Activated naive CD8-positive, alpha-beta T cell treated with anti-CD3 and anti-CD28 coated beads, Interleukin-2, amount 50 U/mL, for 24 hours (primary cell): ENCODE measurements at regions not wholly inside any gene's neighbourhood (a gene's known extent, or its start where the extent isn't known, plus 50 kb on each side); places are given as distances from the start of the nearest gene placed in this dataset.
"Not testable (repeated sequence)": the region's sequence is repeated elsewhere in the genome, so short reads cannot be mapped to it uniquely, and the experiment has no call there.

ENCODE experiments used
- ATAC-seq: fragments of 150-1000 bp; cut with Tn5 transposase; one replicate; pipeline ENCODE4 v1.10.0; 2021
- DNase-seq: peaks from one replicate; pipeline ENCODE4 v3.0.0; 2021
- H3K27ac Mint-ChIP-seq: one replicate; pipeline ENCODE4 v1.8.0; 2021; ENCODE audit warnings: mild to moderate bottlenecking, mixed read lengths
- H3K27me3 Mint-ChIP-seq: one replicate; pipeline ENCODE4 v1.8.0; 2021; ENCODE audit warnings: mixed read lengths
- H3K36me3 Mint-ChIP-seq: one replicate; pipeline ENCODE4 v1.8.0; 2021; ENCODE audit warnings: low read depth, mixed read lengths
- H3K4me1 Mint-ChIP-seq: one replicate; pipeline ENCODE4 v1.8.0; 2021; ENCODE audit warnings: mixed read lengths
- H3K4me3 Mint-ChIP-seq: one replicate; pipeline ENCODE4 v1.8.0; 2021; ENCODE audit warnings: mild to moderate bottlenecking, moderate library complexity, mixed read lengths
- H3K9me3 Mint-ChIP-seq: one replicate; pipeline ENCODE4 v1.8.0; 2021; ENCODE audit warnings: mixed read lengths

DNA sequence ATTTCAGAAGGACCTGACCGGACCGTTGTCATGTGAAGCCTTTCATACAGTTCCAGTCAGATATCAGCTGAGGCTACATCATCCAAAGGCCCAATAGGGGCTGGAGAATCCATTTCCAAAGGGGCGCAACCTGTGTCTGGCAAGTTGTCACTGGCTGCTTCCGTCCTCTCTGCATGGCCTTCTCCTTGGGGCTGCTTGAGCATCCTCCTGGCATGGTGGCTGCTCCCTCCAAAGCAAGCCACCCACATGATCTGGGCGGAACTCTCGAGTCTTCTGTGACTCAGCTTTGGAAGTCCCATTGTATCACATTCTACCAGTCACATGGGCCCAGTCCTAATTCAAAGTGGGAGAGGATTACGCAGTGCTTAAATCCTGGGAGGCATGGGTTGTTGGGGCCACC is 207.0 kb upstream of the SHH start:
- Mint-ChIP-seq H3K27ac (no peak overlapping the region), H3K27me3 (peaks cover 2% of the 10 kb centered on the region), H3K4me1 (peaks cover 18% of the 10 kb centered on the region), H3K4me3 (no peak overlapping the region), H3K9me3 (no peaks in the 10 kb centered on the region), H3K36me3 (peaks cover 2% of the 10 kb centered on the region)
- DNase-seq (no peak), ATAC-seq (peak; percentile 12)

DNA sequence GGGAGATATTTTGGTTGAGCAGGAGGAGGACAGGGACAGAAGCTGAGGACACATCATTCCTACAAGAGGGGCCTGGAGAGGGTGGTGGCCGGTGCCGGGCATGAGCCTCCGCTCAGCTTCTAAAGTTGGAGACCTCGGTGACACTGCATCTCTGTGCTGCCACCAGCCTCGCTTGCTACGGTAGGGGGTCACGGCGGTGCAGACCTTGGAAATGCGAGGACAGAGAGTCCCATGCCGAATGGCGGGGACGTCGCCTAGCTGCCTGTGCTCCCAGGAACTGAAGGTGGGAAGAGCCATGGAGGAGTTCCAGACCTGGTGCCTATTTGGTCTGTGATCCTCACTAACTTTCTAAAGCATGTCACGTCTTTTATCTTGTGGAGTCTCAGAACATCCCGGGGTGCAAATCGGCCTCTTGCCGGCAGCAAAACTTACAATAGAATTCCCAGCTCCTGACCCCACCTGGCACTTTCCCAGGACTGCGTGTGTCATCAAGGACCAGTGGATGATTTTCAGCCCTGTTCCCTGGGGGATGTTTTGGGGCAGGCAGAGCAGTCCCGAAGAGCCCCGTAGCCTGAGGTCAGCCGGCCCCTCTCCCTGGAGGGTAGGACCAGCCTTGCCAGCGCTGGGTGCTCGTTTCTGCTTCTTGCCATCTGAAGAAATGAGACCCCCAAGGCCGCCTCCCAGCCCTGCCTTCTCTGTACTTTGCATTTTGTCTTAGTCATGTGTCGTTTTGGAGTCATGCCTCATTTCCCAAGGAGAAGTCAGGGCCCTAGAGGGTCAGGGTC is 205.8 kb upstream of the SHH start:
- no peak for ATAC-seq
- DNase-seq = no peak
- Mint-ChIP-seq H3K36me3 (peaks cover 2% of the 10 kb centered on the region), H3K4me3 (no peak overlapping the region), H3K27me3 (peaks cover 2% of the 10 kb centered on the region), H3K4me1 (peaks cover 19% of the 10 kb centered on the region), H3K27ac (no peak overlapping the region), H3K9me3 (peaks cover 6% of the 10 kb centered on the region)

DNA sequence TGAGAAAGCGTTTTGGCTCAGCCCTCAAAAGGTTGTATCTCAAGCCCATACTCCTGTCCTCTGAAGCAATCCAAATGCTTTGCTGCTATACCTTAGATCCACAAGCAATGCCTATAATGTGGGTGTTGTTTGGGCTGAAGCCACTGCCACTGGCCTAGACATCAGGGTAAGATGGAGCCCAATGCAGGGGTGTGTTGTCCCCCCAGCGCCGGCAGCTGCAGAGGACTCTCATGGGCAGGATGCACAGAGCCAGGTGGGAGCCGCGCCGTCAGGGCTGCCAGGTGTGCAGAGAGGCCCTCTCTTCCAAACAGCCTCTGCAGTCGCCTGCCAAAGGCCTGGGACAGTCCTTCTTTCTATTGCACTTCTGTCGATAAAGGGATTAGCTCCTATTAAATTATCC is 205.2 kb upstream of the SHH start:
- no peak overlapping the region for H3K27ac Mint-ChIP-seq
- peaks cover 19% of the 10 kb centered on the region for H3K4me1 Mint-ChIP-seq
- DNase-seq (no peak), ATAC-seq (no peak)
- peaks cover 2% of the 10 kb centered on the region for H3K27me3 Mint-ChIP-seq
- H3K9me3 Mint-ChIP-seq = peaks cover 6% of the 10 kb centered on the region
- peaks cover 2% of the 10 kb centered on the region for H3K36me3 Mint-ChIP-seq
- H3K4me3 Mint-ChIP-seq = no peak overlapping the region

DNA sequence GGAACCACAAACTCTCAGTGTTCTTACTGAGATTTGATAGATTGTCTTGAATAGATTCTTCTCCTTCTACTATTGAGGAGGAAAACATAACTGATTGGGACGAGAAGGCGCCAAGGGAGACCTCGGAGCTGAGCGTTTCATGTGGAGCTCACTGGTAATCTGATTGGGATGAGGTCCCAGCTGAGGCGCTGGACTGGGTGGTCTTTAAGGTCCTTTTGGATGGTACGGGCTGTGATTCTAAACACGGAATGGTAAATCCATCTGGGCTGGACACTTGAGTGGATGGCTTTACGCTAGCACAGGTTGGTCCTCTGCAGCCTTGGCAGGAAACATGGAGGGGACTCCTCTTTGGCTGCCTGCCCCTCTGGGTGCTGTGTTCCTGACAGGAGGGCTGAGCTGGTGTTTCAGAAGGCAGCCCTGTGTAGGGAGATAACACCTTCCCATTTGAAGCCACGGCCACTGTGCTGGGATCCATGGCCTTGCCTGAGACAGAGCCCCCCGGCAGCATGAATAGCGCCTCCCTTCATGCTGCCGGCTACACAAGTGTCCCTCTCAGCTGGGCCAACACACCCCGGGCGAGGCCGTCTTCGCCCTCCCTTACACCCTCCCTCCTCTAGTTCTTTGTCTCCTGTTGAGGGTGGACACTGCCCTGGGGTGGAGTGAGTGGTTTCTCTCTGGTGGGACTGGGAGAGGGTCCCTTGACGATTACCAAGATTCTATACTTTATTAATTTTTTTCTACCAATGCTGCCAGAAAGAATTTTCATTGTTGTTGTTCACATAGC is 203.2 kb upstream of the SHH start:
- Mint-ChIP-seq H3K4me1 (peaks cover 14% of the 10 kb centered on the region), H3K4me3 (no peak overlapping the region)

DNA sequence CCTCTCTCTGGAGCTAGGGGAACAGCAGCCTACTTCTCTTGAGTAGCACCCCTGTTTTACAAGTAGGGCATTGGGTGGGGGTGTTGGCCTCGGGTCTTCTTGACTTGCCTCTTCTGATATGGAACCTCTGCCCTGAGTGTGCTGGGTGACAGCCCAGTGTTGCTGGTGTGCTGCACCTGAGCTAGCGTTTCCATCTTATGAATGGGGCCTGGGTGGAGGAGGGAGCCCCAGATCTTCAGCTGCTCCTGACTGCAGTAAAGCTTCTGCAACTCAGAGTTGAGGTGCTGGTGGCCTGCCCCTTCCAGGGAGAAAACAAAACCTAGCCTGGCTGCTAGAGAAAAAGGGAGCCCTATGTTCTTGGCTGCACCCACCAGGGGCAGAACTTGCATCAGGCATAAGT is 202.5 kb upstream of the SHH start:
- ATAC-seq = no peak
- DNase-seq = no peak
- H3K4me1 Mint-ChIP-seq = peaks cover 8% of the 10 kb centered on the region
- H3K36me3 Mint-ChIP-seq = peaks cover 2% of the 10 kb centered on the region
- H3K27ac Mint-ChIP-seq = no peak overlapping the region
- peaks cover 8% of the 10 kb centered on the region for H3K9me3 Mint-ChIP-seq
- H3K27me3 Mint-ChIP-seq = peaks cover 2% of the 10 kb centered on the region
- H3K4me3 Mint-ChIP-seq = no peak overlapping the region

More for the DNA sequence above, 203.2 kb upstream of the SHH start:
- Mint-ChIP-seq H3K27ac (no peak overlapping the region), H3K36me3 (peaks cover 2% of the 10 kb centered on the region), H3K27me3 (peaks cover 2% of the 10 kb centered on the region), H3K9me3 (peaks cover 6% of the 10 kb centered on the region)
- ATAC-seq = no peak
- DNase-seq = no peak

DNA sequence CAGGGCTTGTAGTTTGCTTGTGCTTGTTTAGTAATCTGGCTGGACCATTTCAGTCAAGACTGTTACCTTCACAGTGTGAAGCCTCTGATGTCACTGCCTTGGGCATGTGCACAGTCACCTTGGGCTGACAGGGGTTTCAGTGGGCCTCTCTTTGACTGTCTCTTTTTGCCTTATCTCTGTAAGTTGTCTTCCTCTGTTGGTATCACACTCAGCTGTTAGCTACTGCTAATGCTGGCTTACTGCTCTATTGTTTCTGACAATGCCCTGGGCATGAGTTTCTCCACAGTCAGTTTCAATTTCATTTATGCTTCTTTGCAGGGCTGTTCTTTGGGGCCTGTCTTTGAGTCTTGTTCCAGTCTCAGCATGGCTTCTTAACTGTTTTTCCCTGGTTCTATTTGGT is 201.9 kb upstream of the SHH start:
- no peak overlapping the region for H3K27ac Mint-ChIP-seq
- peaks cover 2% of the 10 kb centered on the region for H3K27me3 Mint-ChIP-seq
- ATAC-seq (peak; percentile 61), DNase-seq (no peak)
- H3K9me3 Mint-ChIP-seq = peaks cover 11% of the 10 kb centered on the region
- no peaks in the 10 kb centered on the region for H3K36me3 Mint-ChIP-seq
- no peak overlapping the region for H3K4me3 Mint-ChIP-seq
- H3K4me1 Mint-ChIP-seq = peaks cover 3% of the 10 kb centered on the region

DNA sequence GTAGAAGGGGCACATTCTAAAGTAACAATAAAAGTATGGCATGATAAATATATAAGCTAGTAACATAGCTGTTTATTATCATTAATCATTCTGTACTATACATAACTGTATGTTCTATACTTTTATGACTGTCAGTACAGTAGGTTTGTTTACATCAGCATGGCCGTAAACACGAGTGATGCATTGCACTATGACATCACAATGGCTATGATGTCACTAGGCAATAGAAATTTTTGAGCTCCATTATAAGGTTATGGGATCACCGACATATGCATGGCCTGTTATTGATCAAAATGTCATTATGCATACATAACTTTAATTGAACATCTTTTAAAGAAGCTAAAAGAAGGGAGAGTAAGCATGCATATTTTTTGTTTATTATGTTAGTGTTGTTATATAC is 200.1 kb upstream of the SHH start:
- no peak overlapping the region for H3K27ac Mint-ChIP-seq
- ATAC-seq (no peak), DNase-seq (no peak)
- H3K27me3 Mint-ChIP-seq = no peaks in the 10 kb centered on the region
- H3K36me3 Mint-ChIP-seq = no peaks in the 10 kb centered on the region
- peaks cover 3% of the 10 kb centered on the region for H3K4me1 Mint-ChIP-seq
- no peak overlapping the region for H3K4me3 Mint-ChIP-seq
- peaks cover 17% of the 10 kb centered on the region for H3K9me3 Mint-ChIP-seq

DNA sequence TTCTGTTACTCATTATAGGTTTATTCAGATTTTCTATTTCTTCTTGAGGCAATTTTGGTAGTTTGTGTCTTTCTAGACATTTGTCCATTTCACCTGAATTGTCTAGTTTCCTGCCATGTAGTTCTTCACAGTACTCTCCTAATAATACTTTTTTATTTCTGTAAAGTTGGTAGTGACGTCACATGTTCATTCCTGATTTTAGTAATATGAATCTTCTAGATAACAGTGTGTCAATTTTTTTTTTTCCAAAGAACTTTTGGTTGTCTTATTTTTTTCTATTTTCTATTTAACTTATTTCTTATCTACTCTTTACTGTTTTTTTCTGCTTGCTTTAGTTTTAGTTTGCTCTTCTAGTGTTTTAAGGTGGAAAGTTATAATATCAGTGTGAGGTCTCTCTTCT is 197.3 kb upstream of the SHH start:
- no peak overlapping the region for H3K27ac Mint-ChIP-seq
- H3K4me3 Mint-ChIP-seq = no peak overlapping the region
- no peak for ATAC-seq
- H3K9me3 Mint-ChIP-seq = peaks cover 17% of the 10 kb centered on the region
- peaks cover 3% of the 10 kb centered on the region for H3K4me1 Mint-ChIP-seq
- DNase-seq = no peak
- H3K36me3 Mint-ChIP-seq = no peaks in the 10 kb centered on the region
- H3K27me3 Mint-ChIP-seq = no peaks in the 10 kb centered on the region

DNA sequence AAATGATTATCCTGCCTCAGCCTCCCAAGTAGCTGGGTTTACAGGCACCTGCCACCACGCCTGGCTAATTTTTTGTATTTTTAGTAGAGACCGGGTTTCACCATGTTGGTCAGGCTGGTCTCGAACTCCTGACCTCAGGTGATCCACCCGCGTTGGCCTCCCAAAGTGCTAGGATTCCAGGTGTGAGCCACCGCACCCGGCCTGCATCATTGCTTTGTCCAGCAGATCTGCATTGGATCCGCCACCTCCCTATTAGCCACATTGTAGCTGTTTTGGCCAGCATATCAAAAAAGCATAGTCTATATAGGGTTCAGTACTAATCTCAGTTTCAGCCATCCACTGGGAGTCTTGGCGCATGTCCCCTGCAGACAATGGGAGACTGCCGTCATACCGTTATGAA is 194.6 kb upstream of the SHH start:
- H3K4me3 Mint-ChIP-seq, H3K27ac Mint-ChIP-seq, H3K27me3 Mint-ChIP-seq, DNase-seq, H3K36me3 Mint-ChIP-seq, ATAC-seq: not testable (repeated sequence)
- Mint-ChIP-seq H3K9me3 (peaks cover 11% of the 10 kb centered on the region), H3K4me1 (peaks cover 11% of the 10 kb centered on the region)

DNA sequence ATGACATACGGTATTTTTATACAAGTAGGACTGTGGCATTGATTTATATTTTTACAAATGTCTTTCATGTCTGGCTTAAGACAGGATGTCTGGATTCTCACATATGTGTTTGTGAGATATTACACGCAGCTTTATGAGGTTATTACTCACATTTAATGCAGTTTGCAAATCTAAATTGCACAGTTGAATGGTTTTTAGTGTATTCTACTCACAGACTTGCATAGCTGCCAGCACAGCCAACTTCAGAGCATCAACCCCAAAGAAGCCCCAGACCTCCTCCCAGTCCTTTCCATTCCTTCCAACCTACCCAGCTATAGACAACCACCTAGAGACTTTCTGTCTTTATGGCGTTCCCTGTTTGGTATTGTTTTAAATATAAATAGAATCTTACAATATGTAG is 193.8 kb upstream of the SHH start:
- Mint-ChIP-seq H3K4me3 (no peak overlapping the region), H3K27me3 (no peaks in the 10 kb centered on the region), H3K36me3 (no peaks in the 10 kb centered on the region), H3K9me3 (peaks cover 11% of the 10 kb centered on the region), H3K4me1 (peaks cover 15% of the 10 kb centered on the region), H3K27ac (no peak overlapping the region)
- DNase-seq (no peak), ATAC-seq (no peak)

DNA sequence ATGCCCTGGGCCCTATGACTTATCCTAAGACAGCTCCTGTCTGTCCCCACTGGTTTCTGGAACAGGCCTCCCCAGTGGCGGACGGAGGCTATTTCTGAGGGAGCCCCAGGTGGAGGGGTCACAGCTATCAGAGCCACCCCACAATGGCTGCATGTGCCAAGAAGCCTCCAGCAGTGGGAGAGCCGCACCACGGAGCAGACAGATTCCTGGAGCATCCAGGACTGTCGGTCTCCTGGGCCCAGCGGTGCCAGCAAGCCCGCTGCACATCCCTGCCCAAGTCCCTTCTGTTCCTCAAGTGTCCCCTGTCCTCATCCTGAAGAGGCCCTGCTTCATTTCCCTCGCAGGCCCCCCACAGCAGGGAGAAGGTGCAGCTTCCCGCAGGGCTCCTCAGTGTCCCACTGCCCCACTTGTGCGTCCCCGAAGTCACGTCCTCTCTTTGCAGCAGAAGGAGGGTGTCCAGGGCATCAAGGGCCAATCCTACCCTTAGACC is 193.0 kb upstream of the SHH start:
- peaks cover 11% of the 10 kb centered on the region for H3K9me3 Mint-ChIP-seq
- H3K4me1 Mint-ChIP-seq = peaks cover 21% of the 10 kb centered on the region
- peaks cover 4% of the 10 kb centered on the region for H3K27me3 Mint-ChIP-seq
- H3K4me3 Mint-ChIP-seq = no peak overlapping the region
- ATAC-seq (no peak), DNase-seq (no peak)
- no peak overlapping the region for H3K27ac Mint-ChIP-seq
- no peaks in the 10 kb centered on the region for H3K36me3 Mint-ChIP-seq

DNA sequence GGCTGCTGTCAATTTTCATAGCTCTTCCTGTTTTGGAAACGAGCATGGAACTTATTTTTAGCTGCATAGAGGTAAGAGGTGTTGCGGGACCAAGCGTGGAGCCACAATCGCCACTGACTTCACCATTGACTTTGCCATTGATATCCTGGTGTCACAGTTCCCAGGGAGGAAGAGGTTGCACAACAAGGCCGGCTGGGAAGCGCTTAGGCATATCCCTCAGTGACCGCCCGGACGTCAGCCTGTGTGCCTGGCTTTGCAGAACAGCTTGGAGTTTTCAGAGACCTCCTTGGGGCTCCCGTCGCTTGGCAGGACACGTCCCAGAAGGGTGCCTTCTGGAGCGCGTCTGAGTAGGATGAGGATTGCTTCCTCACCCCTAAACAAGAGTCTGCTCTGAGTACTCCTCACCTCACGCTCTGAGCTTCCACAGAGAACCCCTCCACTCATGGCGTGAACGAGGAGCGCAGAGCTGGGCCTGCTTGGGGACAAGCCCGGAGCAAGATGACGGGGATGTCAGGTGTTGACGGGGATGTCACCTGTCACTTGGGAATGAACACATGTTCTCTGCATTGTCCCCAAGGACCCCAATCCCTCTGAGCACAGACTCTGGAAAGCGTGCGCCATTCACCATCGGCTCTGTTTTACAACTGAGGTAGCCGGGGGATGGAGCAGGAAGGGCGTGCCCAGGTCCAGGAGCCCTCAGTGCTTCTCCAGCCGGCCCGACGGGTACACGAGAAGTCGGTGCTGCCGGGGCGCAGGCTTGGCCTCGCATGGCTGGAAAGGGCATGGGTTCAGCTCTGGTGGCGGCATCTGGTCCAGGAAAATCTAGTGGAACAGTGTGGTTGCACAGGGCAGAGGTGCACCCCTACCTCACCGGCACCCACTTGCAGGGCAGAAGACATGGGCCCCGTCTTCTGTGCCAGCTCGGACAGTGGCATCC is 192.3 kb upstream of the SHH start:
- Mint-ChIP-seq H3K36me3 (no peaks in the 10 kb centered on the region), H3K27me3 (peaks cover 4% of the 10 kb centered on the region), H3K4me3 (no peak overlapping the region), H3K9me3 (peaks cover 7% of the 10 kb centered on the region), H3K27ac (no peak overlapping the region), H3K4me1 (peaks cover 21% of the 10 kb centered on the region)
- no peak for ATAC-seq
- DNase-seq = no peak

DNA sequence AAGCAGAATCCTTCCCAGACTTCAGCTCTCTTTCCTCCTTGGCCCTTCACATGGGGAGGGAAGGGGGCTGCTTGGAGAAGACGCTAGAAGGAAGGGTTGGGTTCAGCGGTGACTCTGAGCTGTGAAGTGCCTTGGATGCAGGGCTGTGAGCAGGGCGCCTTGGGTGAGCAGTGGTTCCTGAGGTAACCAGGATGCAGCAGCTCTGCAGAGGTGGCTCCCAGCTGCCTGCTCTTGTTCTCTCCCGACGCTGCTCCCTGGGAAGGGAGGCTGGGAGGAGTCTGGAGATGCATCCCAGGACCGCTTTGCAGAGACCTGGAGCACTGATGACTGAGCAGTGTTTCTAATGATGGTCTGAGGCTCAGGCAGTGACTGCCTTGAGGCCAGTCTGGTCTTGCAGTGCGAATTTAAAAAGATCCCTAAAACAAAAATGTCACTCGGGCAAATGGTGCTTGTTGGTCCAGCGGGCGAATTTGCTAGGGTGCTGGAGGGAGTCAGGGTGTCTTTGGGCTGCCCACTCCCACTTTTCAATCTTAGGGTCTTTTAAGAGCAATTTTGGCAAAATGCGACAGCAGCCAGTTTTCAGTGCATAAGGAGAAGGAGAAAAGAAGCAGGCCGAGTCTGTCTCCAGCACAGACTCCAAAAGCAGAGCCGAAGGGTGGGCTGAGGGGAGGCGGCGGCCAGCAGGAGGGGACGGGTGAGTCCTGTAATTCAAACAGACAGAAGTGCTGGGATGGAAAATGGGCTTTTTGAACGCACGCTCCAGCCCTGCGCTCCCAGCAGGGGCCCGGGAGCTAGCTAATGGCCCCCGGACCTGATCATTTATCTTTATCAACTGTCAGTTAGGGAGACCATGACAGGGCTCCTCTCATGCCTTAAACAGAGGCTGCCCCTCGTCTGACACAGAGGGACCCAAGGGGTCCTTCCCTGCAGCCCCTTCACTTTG is 191.2 kb upstream of the SHH start:
- H3K4me1 Mint-ChIP-seq = peaks cover 25% of the 10 kb centered on the region

More for the DNA sequence above, 191.2 kb upstream of the SHH start:
- Mint-ChIP-seq H3K27ac (no peak overlapping the region), H3K36me3 (no peaks in the 10 kb centered on the region), H3K4me3 (no peak overlapping the region), H3K9me3 (no peaks in the 10 kb centered on the region), H3K27me3 (peaks cover 4% of the 10 kb centered on the region)
- ATAC-seq (no peak), DNase-seq (no peak)
